Right kidney (tissue), 1 donor: ENCODE measurements at regions not wholly inside any gene's neighbourhood (a gene's known extent, or its start where the extent isn't known, plus 50 kb on each side); places are given as distances from the start of the nearest gene placed in this dataset.
A peak's percentile ranks its signal among the peaks of the same experiment; 100 is the strongest.
"Not testable (repeated sequence)": the region's sequence is repeated elsewhere in the genome, so short reads cannot be mapped to it uniquely, and the experiment has no call there.

Experiments used
- DNase-seq: peaks from one replicate; pipeline ENCODE4 v3.0.0-alpha.2; 2016

DNA sequence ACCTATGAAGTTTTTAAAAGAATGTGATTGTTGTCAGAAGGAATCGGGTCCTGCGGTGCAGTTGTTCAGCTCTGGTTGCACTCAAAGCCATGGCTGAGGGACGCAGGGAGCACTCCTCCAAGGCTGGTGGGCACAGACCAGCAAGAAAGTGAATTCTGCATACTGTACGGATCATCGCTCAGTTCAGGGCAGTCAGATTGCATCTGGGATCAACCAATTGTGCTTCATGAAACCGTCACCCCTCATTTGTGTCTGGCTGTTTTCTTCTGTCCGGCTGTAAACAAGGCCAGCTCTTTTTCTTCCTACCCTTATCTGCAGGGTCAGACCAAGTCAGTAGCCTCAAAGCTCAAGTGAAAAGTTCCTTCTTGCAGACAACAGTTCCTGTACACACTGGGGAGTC, 478.3 kb downstream of the TFAP2A start:
- DNase-seq = peak; percentile 18

GRCh38 chr6:9933677-9934076, 481.2 kb downstream of the TFAP2A start:
- no peak for DNase-seq

GRCh38 chr6:9927275-9927674, 487.6 kb downstream of the TFAP2A start:
- DNase-seq = no peak

DNA sequence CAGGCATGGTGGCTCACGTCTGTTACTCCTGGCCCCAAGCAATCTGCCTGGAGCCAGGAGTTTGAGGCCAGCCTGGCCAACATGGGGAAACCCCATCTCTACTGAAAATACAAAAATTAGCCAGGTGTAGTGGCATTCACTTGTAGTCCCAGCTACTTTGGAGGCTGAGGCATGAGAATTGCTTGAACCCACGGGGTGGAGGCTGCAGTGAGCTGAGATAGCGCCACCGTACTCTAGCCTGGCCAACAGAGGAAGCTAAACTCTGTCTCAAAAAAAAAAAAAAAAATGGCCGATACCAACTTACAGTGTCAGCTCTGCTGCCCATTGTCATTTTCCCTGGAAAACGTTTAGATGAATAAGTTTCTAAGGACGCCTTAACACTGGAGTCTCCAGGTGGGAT, 489.9 kb downstream of the TFAP2A start:
- DNase-seq = no peak

DNA sequence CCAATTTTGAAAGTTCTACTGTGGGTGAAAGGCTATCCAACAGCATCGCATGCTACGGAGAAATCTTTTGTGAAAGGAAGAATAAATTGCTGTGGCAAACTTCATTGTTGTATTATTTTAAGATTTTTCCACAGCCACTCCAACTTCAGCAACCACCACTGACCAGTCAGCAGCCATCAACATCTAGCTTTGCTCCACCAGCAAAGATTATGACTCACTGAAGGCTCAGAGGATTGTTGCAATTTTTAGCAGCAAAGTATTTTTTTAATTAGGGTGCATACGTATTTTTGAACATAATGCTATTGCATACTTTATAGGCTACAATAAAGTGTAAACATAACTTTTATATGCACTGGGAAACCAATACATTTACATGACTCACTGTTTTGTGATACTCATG, 493.5 kb downstream of the TFAP2A start:
- DNase-seq = no peak

DNA sequence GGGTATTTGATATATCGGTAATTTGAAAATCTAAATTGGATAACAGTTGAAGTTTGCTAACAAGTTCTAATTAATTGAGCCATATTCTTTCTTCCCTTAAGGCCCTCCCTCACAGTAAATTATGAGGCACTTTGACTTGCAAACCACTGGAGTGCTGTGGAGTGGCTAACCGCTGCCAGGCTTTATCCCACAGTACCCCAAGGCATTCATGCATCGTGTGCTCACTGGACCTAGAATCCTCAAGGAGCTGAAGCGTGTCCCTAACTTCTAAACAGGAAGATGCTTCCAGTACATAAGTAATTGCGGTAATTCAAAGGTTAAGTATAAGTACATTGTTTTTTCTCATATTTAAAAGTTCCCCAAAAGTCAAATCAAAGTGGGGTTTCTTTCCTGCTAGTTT, 499.9 kb downstream of the TFAP2A start:
- DNase-seq = no peak

DNA sequence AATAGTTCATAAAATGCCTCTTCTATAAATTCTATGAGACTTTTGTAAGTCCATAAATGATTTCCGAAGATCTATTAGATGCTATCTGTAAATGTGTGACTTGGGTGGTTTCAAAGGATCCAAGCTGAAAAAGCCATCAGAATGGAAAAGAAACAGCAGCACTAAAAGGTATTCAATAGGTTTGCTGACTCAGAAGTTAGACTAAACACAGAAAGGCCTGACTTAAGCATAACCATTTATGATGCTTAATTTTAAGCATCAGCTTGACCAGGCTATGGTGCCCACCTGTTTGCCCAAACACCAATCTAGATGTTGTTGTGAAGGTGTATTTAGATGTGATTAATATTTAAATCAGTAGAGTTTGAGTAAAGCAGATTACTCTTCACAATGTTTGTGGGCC, 513.5 kb downstream of the TFAP2A start:
- DNase-seq = no peak

GRCh38 chr6:9896806-9897205, 518.1 kb downstream of the TFAP2A start:
- no peak for DNase-seq

- no peak for DNase-seq
Measured at GRCh38 chr6:9890893-9891292, 524.0 kb downstream of the TFAP2A start.

- DNase-seq = no peak
Measured at GRCh38 chr6:9890469-9890868, 524.4 kb downstream of the TFAP2A start.

DNA sequence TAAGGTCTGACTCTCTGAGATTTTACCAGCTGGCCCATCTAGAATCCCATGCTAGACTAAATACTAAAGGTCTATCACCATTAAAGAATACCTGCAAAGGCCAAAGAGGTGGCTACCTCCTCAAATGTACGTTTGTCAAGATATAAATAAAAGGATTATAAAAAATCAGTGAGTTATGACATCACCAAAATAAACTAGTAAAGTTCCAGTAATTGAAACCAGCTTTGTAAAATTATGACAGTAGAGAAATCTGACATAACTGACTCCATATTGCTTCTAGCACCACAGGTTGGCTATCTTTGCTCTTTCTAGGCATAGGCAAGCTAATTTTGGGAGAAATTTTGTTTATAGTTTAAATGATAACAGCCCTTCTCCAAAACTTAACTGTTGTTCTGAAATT, 536.3 kb downstream of the TFAP2A start:
- DNase-seq = no peak

DNA sequence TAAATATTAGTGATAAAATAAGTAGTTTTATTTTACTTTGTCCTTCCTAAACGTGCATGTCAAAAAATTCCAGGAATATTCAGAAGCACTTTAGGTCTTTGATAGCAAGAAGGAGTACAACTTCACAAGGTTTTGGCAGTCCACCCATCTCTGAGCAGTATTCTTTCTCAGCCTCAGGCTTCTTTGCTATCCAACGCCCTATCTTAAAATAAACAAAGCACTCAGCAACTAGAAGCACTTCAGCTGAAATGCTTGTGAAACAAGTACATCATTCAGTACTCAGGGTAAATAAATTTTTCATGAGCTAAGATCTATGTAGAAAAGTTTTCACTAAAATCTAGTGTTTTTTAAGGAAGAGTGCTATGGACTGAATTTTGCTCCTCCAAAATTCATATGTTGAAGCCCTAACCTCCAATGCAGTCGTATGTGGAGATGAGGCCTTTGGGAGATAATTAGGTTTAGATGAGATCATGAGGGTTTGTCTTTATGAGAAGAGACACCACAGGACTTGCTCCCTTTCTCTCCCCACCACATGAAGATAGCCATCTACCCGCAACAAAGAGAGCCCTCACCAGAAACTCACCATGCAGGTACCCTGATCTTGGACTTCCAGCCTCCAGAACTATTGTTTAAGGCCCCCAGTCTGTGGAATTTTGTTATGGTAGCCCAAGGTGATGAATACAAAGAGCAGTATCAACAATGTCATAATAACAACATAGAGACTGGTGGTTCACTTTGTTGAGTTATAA, 539.1 kb downstream of the TFAP2A start:
- DNase-seq = no peak

GRCh38 chr6:9862603-9863167, 552.2 kb downstream of the TFAP2A start:
- DNase-seq = no peak

DNA sequence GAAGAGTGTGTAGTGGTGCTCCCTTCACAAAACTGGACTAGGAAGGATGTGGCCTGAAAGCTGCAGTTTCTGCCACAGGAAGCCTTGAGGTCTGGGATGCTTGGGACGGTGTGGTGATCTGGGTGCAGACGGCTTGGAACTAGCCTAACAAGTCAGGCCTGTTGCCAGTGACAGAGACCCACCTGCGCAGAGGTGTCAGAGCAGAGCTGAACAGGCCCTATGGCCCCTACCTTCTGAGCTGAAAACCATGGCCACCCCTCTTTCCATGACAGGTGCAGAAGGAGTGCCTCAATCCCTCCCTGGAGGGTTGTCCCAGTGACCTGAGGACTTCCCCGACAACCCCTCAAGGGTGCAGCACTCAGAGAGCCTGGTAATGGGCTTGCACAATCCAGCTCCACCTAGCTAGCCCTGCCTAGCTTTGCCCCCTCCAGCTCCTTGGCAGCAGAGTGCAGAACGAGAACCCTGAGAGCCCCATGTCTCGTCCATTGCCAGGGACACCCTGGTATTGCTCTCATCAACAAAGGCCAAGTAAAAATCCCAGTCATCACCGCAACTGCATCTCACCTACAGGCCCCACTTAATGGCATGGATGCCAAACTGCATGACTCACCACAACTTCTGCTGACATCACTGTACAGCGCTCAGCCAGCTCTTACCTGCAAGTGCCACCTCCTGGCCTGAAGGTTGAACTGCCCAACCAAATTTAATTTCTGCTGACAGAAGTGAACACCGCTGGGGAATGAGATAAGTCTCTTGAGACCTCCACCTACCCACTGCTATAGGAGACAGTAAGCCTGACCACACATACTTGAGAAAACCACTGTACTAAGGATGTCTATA, 563.1 kb downstream of the TFAP2A start:
- DNase-seq = no peak

GRCh38 chr6:9851006-9851405, 563.9 kb downstream of the TFAP2A start:
- DNase-seq = no peak

DNA sequence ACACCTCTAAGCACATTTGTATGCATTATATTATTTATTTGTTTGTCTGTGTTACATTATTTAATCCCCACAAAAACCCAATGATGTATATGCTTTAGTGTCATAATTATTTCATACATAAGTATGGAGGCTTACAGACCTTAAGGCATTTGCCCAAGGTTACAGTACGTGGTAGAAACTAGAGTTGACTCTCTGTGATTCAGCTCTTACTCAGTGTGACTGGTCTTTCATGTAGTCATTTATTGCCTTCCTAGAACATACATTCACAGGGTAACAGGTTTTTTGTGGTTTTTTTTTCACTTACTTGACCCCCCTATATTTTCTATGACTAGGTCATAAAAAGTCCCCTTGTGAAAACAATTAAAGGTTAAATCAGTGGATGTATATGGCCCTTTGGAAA, 566.8 kb downstream of the TFAP2A start:
- no peak for DNase-seq

DNA sequence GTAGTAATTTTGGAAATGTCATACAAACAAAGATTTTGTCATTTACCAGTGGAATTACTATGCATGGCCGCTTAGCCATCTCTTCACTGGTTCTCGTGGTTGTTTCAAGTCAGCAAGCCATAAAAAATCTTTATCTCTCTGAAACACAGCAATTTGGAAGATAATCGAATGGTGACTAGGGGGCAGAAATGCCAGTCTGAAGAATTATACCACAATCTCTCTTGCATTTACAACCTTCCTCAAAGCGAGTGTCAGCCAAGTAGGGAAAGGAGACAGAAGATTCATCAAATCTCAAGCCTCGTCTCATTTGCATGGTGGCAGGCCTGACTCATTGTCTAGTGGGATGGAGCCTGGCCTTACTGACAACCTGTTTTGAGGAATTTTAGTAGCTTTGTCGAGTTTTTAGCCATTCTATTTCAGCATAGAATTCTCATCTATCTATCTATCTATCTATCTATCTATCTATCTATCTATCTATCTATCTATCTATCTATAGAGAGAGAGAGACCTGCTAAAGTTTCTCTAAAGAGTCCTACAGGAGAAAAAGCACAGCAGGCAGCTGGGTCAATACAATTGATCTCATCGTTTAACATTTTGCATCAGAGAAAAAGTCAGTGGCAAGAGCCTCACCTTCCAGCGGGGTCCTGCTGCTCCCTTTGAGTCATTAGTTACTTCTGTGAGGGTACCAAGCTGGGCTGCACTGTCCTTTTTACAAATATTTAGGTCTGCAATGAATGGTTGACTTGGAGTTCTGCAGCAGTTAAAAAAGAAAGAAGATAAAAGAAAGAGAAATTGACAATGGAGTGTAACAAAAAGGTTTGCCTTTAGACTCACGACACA, 572.8 kb downstream of the TFAP2A start:
- no peak for DNase-seq

DNA sequence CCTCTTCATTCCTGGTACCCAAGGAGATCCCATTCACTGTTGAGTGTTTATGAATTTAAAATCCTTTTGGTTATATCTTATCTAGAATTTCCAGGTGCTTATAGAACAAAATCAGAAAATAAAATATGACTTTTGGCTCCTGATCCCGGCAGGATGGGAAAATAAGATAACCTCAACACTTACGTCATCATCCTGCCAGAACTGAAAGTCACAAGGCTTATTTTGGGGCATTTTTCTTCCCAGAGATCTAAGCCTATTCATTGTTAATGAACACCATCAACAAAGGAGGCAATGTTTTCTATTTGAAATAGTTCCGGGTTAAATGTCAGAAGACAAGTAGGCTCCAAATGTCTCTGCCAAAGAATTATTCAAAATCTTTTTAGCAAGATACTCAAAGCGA, 580.6 kb downstream of the TFAP2A start:
- DNase-seq = no peak

DNA sequence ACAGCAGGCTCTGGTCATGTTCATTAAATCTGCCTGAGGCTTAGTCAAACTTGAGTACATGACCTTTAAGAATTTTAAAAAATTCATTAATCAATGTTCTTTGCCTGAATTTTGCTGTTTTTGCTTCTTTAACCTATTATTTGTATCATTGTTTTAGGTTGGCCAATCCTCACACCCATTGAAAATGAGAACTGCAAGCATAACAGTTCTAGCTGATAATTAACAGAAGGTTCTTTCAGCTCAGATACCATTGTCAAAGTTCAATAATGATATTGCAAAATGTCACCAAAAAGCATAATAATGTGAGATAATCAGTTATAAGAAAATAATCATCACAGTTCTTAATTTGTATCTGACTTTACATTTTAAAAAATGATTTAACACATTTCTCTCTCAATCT, 583.1 kb downstream of the TFAP2A start:
- no peak for DNase-seq

DNA sequence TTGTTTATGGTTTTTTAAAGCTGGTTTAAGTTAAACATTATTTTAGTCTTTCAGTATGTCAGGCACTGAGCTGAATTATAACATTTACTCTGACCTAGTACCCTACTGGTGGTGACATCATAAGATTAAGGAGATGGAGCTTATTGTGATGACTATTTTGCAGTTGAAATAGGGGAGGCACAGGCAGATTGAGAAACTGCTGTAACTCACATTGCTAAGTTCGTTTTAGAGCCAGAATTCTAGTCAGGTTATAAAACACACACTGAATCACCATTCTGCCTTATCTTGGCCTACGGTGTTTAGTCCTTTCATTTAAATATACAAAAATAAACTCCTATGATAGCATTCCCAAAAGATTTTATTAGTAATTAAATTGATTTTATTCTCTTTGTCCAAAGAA, 584.1 kb downstream of the TFAP2A start:
- no peak for DNase-seq

DNA sequence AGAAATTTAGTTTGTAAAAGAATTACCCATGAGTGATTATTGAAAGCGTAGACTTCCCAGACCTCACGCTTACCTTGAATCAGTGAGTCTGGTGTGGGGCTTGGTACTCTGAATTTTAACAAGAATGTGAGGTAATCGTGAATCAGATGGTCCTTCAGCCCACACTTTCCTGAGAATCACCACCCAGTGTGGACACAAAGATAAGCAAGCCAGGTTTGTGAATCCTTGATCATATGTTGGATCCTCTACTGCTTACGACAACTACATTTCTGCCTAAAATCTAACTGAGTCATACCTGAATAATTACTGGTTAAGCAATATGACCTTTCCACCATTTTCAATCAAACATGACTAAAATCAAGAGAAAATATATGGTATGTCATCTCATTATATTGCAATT, 589.3 kb downstream of the TFAP2A start:
- no peak for DNase-seq

- not testable (repeated sequence) for DNase-seq
Measured at GRCh38 chr6:9810727-9811126, 604.1 kb downstream of the TFAP2A start.

- no peak for DNase-seq
Measured at GRCh38 chr6:9810286-9810685, 604.6 kb downstream of the TFAP2A start.
